Lung (tissue), 11 donors: ENCODE measurements at regions not wholly inside any gene's neighbourhood (a gene's known extent, or its start where the extent isn't known, plus 50 kb on each side); places are given as distances from the start of the nearest gene placed in this dataset.
A peak's percentile ranks its signal among the peaks of the same experiment; 100 is the strongest.

Source experiments
- ATAC-seq: fragments of 200-7000 bp; cut with Tn5 transposase; one replicate; pipeline ENCODE4 v1.9.1; 2020; ENCODE audit warnings: moderate number of reproducible peaks; ENCODE audit not compliant: insufficient read depth, low FRiP score
- DNase-seq, 3 donors: peaks; one replicate each; pipeline ENCODE4 v3.0.0-alpha.2; 2013 to 2017
- H3K27ac ChIP-seq, 2 donors: one replicate each; pipeline ENCODE4 v1.5.1; 2013; ENCODE audit warnings: mild to moderate bottlenecking in 2 of 2, moderate library complexity in 2 of 2, control low read depth in 1 of 2, inconsistent platforms in 1 of 2, low read depth in 1 of 2, low read length in 1 of 2
- H3K27me3 ChIP-seq, 3 donors: one replicate each; pipeline ENCODE4 v1.5.1; 2013; ENCODE audit warnings: low read length in 2 of 3; ENCODE audit not compliant: control insufficient read depth in 3 of 3, insufficient read depth in 3 of 3
- H3K36me3 ChIP-seq, 4 donors: one replicate each; pipeline ENCODE4 v1.5.1; 2013; ENCODE audit warnings: low read length in 4 of 4, mild to moderate bottlenecking in 1 of 4, moderate library complexity in 1 of 4; ENCODE audit not compliant: control insufficient read depth in 4 of 4, insufficient read depth in 4 of 4
- H3K4me1 ChIP-seq, 5 donors: one replicate each; pipeline ENCODE4 v1.5.1; 2013; ENCODE audit warnings: low read length in 5 of 5, mild to moderate bottlenecking in 2 of 5, moderate library complexity in 1 of 5; ENCODE audit not compliant: control insufficient read depth in 5 of 5, insufficient read depth in 5 of 5
- H3K4me3 ChIP-seq: one replicate; pipeline ENCODE4 v1.5.1; 2013; ENCODE audit warnings: mild to moderate bottlenecking, control low read depth, moderate library complexity
- H3K9ac ChIP-seq, 2 donors: one replicate each; pipeline ENCODE4 v1.5.1; 2013; ENCODE audit warnings: low read length in 2 of 2, control low read depth in 1 of 2; ENCODE audit not compliant: insufficient read depth in 1 of 2
- H3K9me3 ChIP-seq, 4 donors: one replicate each; pipeline ENCODE4 v1.5.1; 2013; ENCODE audit warnings: low read length in 3 of 4, mild to moderate bottlenecking in 1 of 4, moderate library complexity in 1 of 4; ENCODE audit not compliant: control insufficient read depth in 4 of 4, insufficient read depth in 3 of 4
- WGBS, 2 donors: extraction: QIAGEN DNeasy Blood & Tissue Kit; methylation state at CpG; one replicate each; pipeline ENCODE4 v1.1.7; 2013; 5-methylcytosine and 5-hydroxymethylcytosine counted together
- TF ChIP-seq, protein P1 (sequence below): IDR thresholded peaks from 2 replicates; pipeline ENCODE4 v1.5.1; 2012; ENCODE audit warnings: mild to moderate bottlenecking; ENCODE audit errors: control extremely low read depth, extremely low read depth
- donor health status: control.
- donor health status: control.
- donor health status: Bipolar disorder and iron deficiency.
- donor health status: healthy.
- donor health status: DM: yes; HTN: yes; CAD: no.

DNA sequence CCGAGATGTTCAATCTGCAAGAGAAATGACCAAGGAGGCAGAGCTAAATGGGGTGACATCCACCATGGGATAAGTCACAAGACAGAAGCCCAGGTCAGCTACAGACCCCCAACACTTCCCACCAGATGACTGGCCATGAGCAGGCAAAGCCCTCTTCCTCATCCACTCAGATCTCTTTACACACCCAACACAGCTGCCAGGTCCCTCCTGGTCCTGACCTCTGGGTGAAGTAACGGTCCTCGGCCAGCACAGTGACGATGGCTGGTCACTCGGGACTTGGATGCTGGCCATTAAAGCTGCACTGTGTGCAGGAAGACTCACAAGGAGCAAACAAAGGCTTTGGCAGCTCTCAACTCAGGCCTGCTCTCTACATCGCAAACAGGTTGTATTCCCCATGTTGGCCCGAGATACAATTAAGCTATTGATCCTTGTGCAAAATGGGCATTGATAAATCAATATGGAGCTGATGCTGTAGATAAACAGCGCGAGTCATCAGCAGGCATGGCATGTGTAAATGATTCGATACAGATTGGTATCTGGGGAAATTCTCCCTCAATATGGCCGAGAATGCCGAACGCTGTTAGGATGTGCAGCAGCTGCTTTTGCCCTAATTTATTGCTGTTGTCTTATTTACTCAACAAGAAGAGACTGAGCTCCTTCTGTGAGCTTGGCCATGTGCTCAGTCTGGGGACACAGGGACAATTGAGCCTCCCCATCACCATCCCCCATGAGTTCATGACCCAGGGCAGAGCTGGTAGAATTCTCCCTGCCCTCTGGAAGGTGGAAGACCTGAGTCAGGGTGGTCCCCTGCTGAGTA is 98.7 kb downstream of the C5orf15 start:
- no peak overlapping the region for H3K27ac ChIP-seq
- DNase-seq (peak in 1 of 3 donors; percentile 39), ATAC-seq (no peak)
- no peaks in the 10 kb centered on the region for H3K27me3 ChIP-seq
- peaks cover 0 to 4% (median 0%) of the 10 kb centered on the region in 4 donors for H3K9me3 ChIP-seq
- H3K4me3 ChIP-seq, result no peak overlapping the region
- TF ChIP-seq, protein P1, sequence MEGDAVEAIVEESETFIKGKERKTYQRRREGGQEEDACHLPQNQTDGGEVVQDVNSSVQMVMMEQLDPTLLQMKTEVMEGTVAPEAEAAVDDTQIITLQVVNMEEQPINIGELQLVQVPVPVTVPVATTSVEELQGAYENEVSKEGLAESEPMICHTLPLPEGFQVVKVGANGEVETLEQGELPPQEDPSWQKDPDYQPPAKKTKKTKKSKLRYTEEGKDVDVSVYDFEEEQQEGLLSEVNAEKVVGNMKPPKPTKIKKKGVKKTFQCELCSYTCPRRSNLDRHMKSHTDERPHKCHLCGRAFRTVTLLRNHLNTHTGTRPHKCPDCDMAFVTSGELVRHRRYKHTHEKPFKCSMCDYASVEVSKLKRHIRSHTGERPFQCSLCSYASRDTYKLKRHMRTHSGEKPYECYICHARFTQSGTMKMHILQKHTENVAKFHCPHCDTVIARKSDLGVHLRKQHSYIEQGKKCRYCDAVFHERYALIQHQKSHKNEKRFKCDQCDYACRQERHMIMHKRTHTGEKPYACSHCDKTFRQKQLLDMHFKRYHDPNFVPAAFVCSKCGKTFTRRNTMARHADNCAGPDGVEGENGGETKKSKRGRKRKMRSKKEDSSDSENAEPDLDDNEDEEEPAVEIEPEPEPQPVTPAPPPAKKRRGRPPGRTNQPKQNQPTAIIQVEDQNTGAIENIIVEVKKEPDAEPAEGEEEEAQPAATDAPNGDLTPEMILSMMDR, result no peak
- peaks cover 0 to 8% (median 3%) of the 10 kb centered on the region in 5 donors for H3K4me1 ChIP-seq
- WGBS, 2 donors, result 66 to 77% methylated on average over 13 of the region's 13 CpGs
- H3K36me3 ChIP-seq, result no peaks in the 10 kb centered on the region
- H3K9ac ChIP-seq, result no peak overlapping the region

DNA sequence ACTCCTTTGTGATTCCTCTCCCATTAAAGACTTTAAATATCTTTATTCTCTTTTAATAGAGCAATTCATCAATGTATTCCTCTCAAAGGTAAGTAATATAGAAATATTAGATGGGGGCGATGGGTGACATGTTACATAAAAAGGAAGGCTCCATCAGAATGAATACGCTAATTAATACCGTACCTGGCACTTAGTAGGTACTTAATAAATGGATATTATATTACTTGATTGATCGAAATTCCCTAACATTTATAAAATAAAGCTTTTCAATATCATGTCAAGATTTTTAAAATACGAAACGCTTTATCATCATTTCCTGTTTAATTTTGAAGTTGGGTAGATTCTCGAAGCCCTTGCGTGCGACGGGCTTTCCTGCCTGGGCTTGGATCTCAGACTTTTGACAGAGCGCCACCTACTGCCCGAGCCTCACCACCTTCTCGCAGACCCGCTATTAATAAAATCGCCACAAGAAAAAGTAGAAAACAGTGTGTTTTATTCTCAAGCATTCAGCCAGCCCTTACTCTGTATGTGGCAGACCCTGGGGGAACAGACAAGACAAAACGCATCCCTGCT is 99.4 kb downstream of the C5orf15 start:
- H3K4me3 ChIP-seq, result no peak overlapping the region
- WGBS, 2 donors, result 18% methylated on average over 16 of the region's 16 CpGs

DNA sequence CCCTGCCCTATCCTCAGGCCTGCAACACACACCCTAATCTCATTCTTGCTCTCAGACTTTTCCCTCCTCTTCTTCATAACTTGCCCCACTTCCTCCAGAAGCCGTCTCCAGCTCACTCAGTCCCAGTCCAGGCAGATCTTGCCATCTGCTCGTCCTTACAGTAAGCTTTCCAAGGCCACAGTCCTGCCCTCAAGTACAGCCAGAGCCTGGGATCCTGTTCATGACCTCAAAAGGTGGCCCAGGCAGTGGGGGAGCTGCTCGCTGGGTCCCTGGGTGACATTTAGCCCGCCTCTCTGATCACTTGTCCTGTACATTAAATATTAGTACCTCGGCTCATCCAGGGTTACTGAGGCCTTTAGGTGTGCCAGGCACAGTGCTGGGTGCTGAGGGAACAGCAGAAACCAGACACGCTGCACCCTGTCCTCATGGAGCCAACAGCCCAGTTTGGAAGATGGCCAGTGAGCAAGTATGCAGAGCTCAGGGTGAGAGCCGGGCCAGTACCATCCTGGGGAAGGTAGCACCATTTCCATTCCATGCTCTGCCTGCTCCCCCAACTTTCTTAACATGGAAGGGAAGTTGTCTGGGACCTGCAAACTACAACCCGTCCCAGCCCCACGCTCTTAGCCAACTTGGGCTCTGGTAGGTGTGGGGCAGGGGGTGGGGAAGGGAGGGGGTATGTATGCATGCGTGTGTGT is 100.4 kb downstream of the C5orf15 start:
- WGBS, 2 donors, result 91 to 93% methylated on average over 10 of the region's 10 CpGs
- H3K9ac ChIP-seq, result no peak overlapping the region

More for the DNA sequence above, 99.4 kb downstream of the C5orf15 start:
- peaks cover 0 to 4% (median 0%) of the 10 kb centered on the region in 4 donors for H3K9me3 ChIP-seq
- no peak for ATAC-seq
- no peaks in the 10 kb centered on the region for H3K36me3 ChIP-seq
- peak; percentile 75 to 89 (median 81) for DNase-seq
- no peak overlapping the region for H3K27ac ChIP-seq
- H3K9ac ChIP-seq, result no peak overlapping the region
- no peaks in the 10 kb centered on the region for H3K27me3 ChIP-seq
- peaks cover 0 to 8% (median 3%) of the 10 kb centered on the region in 5 donors for H3K4me1 ChIP-seq
- TF ChIP-seq, protein P1, result peak; percentile 65

More for the DNA sequence above, 100.4 kb downstream of the C5orf15 start:
- ATAC-seq (no peak), DNase-seq (no peak)
- Histone ChIP-seq H3K36me3 (no peaks in the 10 kb centered on the region), H3K9me3 (peaks cover 0 to 4% (median 0%) of the 10 kb centered on the region in 4 donors), H3K27ac (no peak overlapping the region), H3K27me3 (no peaks in the 10 kb centered on the region), H3K4me1 (peaks cover 0 to 8% (median 3%) of the 10 kb centered on the region in 5 donors), H3K4me3 (no peak overlapping the region)
- TF ChIP-seq, protein P1, result no peak
